ENCODE measurements at regions not wholly inside any gene's neighbourhood (a gene's known extent, or its start where the extent isn't known, plus 50 kb on each side); places are given as distances from the start of the nearest gene placed in this dataset.

GRCh38 chr1:56151402-56151801, 428.0 kb downstream of the PLPP3 start:
- no peak for DNase-seq
- Histone ChIP-seq H3F3A (ENCODE audit: insufficient read depth, low read depth) (no peaks in the 10 kb centered on the region), H3K9me2 (ENCODE audit: insufficient read depth) (no peaks in the 10 kb centered on the region), H3K9me3 (ENCODE audit: insufficient read depth, low read depth) (0 out of 2 replicates have a peak, but pooled peaks cover 3% of the 10 kb centered on the region), H3K79me2 (ENCODE audit: low read depth) (no peaks in the 10 kb centered on the region), H3K4me3 (no peak overlapping the region), H3K4me2 (no peak overlapping the region), H4K20me1 (ENCODE audit: insufficient read depth) (no peaks in the 10 kb centered on the region), H3K4me1 (replicated peaks; ENCODE audit: insufficient read depth) (no peaks in the 10 kb centered on the region), H3K27ac (no peak overlapping the region), H3K27me3 (ENCODE audit: insufficient read depth, low read depth) (no peaks in the 10 kb centered on the region), H3K36me3 (ENCODE audit: low read depth) (no peaks in the 10 kb centered on the region), H2AFZ (no peak overlapping the region)
- BruUV-seq (replicated peaks), result no TSS peak
- no peak for TF ChIP-seq EZH2 (IDR thresholded peaks at IDR 0.05; ENCODE audit: low read depth)
- no peak for TF ChIP-seq CTCF (conservative IDR thresholded peaks at IDR 0.05)
- POLR2A ChIA-PET (ENCODE audit: unreplicated experiment), result interaction anchor here (0.6 kb wide), 1 partner anchor 92 kb away, joined by 3 read pairs; no protein-coding TSS in a partner anchor
- intact Hi-C loops (cut with micrococcal nuclease; ENCODE audit: unreplicated experiment), result loop anchor here (10.0 kb wide), 1 partner anchor 363 kb away; no protein-coding TSS in a partner anchor
- CTCF ChIA-PET, result no interaction called here

- intact Hi-C loops (cut with micrococcal nuclease; ENCODE audit: unreplicated experiment), result loop anchor here (10.0 kb wide), 1 partner anchor 364 kb away; no protein-coding TSS in a partner anchor
- no peak for TF ChIP-seq EZH2 (IDR thresholded peaks at IDR 0.05; ENCODE audit: low read depth)
- Histone ChIP-seq H2AFZ (no peak overlapping the region), H3F3A (ENCODE audit: insufficient read depth, low read depth) (no peaks in the 10 kb centered on the region), H3K27me3 (ENCODE audit: insufficient read depth, low read depth) (no peaks in the 10 kb centered on the region), H3K36me3 (ENCODE audit: low read depth) (no peaks in the 10 kb centered on the region), H4K20me1 (ENCODE audit: insufficient read depth) (no peaks in the 10 kb centered on the region), H3K27ac (no peak overlapping the region), H3K4me2 (no peak overlapping the region), H3K4me3 (no peak overlapping the region), H3K79me2 (ENCODE audit: low read depth) (no peaks in the 10 kb centered on the region), H3K4me1 (replicated peaks; ENCODE audit: insufficient read depth) (no peaks in the 10 kb centered on the region), H3K9me3 (ENCODE audit: insufficient read depth, low read depth) (0 out of 2 replicates have a peak, but pooled peaks cover 3% of the 10 kb centered on the region), H3K9me2 (ENCODE audit: insufficient read depth) (no peaks in the 10 kb centered on the region)
- ChIA-PET CTCF (no interaction called here), POLR2A (ENCODE audit: unreplicated experiment) (interaction anchor here (0.6 kb wide), 1 partner anchor 91 kb away, joined by 3 read pairs; no protein-coding TSS in a partner anchor)
- BruUV-seq (replicated peaks), result no TSS peak
- no peak for DNase-seq
Observed at GRCh38 chr1:56150441-56151215, 428.7 kb downstream of the PLPP3 start.

GRCh38 chr1:56149761-56150160, 429.6 kb downstream of the PLPP3 start:
- H2AFZ ChIP-seq, result no peak overlapping the region
- DNase-seq, result no peak
- ChIA-PET POLR2A (ENCODE audit: unreplicated experiment) (no interaction called here), CTCF (no interaction called here)
- H3K4me3 ChIP-seq, result no peak overlapping the region
- no peaks in the 10 kb centered on the region for H3K36me3 ChIP-seq (ENCODE audit: low read depth)
- H3K9me3 ChIP-seq (ENCODE audit: insufficient read depth, low read depth), result no peaks in the 10 kb centered on the region
- no peak overlapping the region for H3K27ac ChIP-seq
- H3K9me2 ChIP-seq (ENCODE audit: insufficient read depth), result no peaks in the 10 kb centered on the region
- no peaks in the 10 kb centered on the region for H4K20me1 ChIP-seq (ENCODE audit: insufficient read depth)
- no peaks in the 10 kb centered on the region for H3K27me3 ChIP-seq (ENCODE audit: insufficient read depth, low read depth)
- H3F3A ChIP-seq (ENCODE audit: insufficient read depth, low read depth), result no peaks in the 10 kb centered on the region
- no TSS peak for BruUV-seq (replicated peaks)
- no peaks in the 10 kb centered on the region for H3K79me2 ChIP-seq (ENCODE audit: low read depth)
- intact Hi-C loops (cut with micrococcal nuclease; ENCODE audit: unreplicated experiment), result loop anchor here (10.0 kb wide), 1 partner anchor 365 kb away; no protein-coding TSS in a partner anchor
- TF ChIP-seq EZH2 (IDR thresholded peaks at IDR 0.05; ENCODE audit: low read depth), result no peak
- TF ChIP-seq CTCF (conservative IDR thresholded peaks at IDR 0.05), result no peak
- H3K4me1 ChIP-seq (replicated peaks; ENCODE audit: insufficient read depth), result no peaks in the 10 kb centered on the region
- H3K4me2 ChIP-seq, result no peak overlapping the region
